H1 (cell line): ENCODE measurements at regions not wholly inside any gene's neighbourhood (a gene's known extent, or its start where the extent isn't known, plus 50 kb on each side); places are given as distances from the start of the nearest gene placed in this dataset.

Experiments used
- CTCF ChIA-PET: fragments of 300-600 bp; sonication (Branson Sonifier 250); formaldehyde crosslinking; loops from one replicate; lab custom pipeline; 2021; ENCODE audit not compliant: partially characterized antibody; lab: Charles Lee
- POLR2A ChIA-PET: fragments of 300-600 bp; sonication (Branson Sonifier 250); formaldehyde crosslinking; loops from one replicate; lab custom pipeline; 2021; ENCODE audit warnings: inconsistent platforms; ENCODE audit not compliant: partially characterized antibody; lab: Charles Lee
- DNase-seq, 2 experiments: peaks; one replicate each; pipeline versions ENCODE4 v3.0.0 to v3.0.0-alpha.2; 2010 to 2022; ENCODE audit warnings: low spot score in 2 of 2, low read depth in 1 of 2, mixed read lengths in 1 of 2
- FAIRE-seq: peaks from 2 replicates; lab custom pipeline; 2011; peaks lifted over from hg19 to GRCh38; lab: Jason Lieb, UNC
- H2AFZ ChIP-seq: 2 replicates; pipeline ENCODE4 v1.8.1; 2012; ENCODE audit warnings: low read length, inconsistent platforms
- H2AK5ac ChIP-seq: 2 replicates; pipeline ENCODE4 v1.6.1; 2013; ENCODE audit warnings: low read depth, low read length
- H2BK120ac ChIP-seq: replicated peaks from 2 replicates; pipeline ENCODE3; 2013; ENCODE audit warnings: low read depth, low read length, inconsistent platforms
- H2BK12ac ChIP-seq: 2 replicates; pipeline ENCODE4 v1.6.1; 2013; ENCODE audit warnings: low read depth, low read length
- H2BK15ac ChIP-seq: 2 replicates; pipeline ENCODE4 v1.6.1; 2013; ENCODE audit warnings: low read length
- H2BK20ac ChIP-seq: 2 replicates; pipeline ENCODE4 v1.6.1; 2013; ENCODE audit warnings: low read length
- H2BK5ac ChIP-seq: 2 replicates; pipeline ENCODE4 v1.6.1; 2013; ENCODE audit warnings: low read depth, low read length
- H3K14ac ChIP-seq: 2 replicates; pipeline ENCODE4 v1.6.1; 2013; ENCODE audit warnings: inconsistent platforms; ENCODE audit not compliant: insufficient read length
- H3K18ac ChIP-seq: 2 replicates; pipeline ENCODE4 v1.6.1; 2013; ENCODE audit warnings: low read length; ENCODE audit errors: extremely low read depth
- H3K23ac ChIP-seq: 2 replicates; pipeline ENCODE4 v1.6.1; 2013; ENCODE audit warnings: inconsistent platforms; ENCODE audit not compliant: insufficient read length
- H3K23me2 ChIP-seq: 2 replicates; pipeline ENCODE4 v1.6.1; 2013; ENCODE audit warnings: low read depth, low read length
- H3K27ac ChIP-seq: 2 replicates; pipeline ENCODE4 v1.6.1; 2011; ENCODE audit warnings: low read depth, low read length, inconsistent platforms
- H3K27me3 ChIP-seq, 4 experiments: replicated peaks in 1 of 4; 1 replicate in 1 of 4; 2 replicates in 3 of 4; pipeline versions ENCODE4 v1.6.1 to v1.8.1; 2011 to 2013; ENCODE audit warnings: low read length in 3 of 4, mild to moderate bottlenecking in 3 of 4, inconsistent platforms in 2 of 4, mixed read lengths in 2 of 4, moderate library complexity in 1 of 4; ENCODE audit not compliant: control insufficient read depth in 3 of 4, insufficient read depth in 3 of 4; ENCODE audit errors: extremely low read depth in 1 of 4
- H3K36me3 ChIP-seq, 4 experiments: 2 replicates each; pipeline versions ENCODE4 v1.6.1 to v1.8.1; 2011 to 2013; ENCODE audit warnings: mild to moderate bottlenecking in 4 of 4, low read length in 3 of 4, moderate library complexity in 2 of 4, control low read depth in 1 of 4, inconsistent platforms in 1 of 4; ENCODE audit not compliant: insufficient read depth in 4 of 4, control insufficient read depth in 2 of 4
- H3K4ac ChIP-seq: replicated peaks from 2 replicates; pipeline ENCODE3; 2013; ENCODE audit warnings: low read length, low read depth, mixed read lengths, inconsistent platforms; ENCODE audit not compliant: insufficient read length
- H3K4me1 ChIP-seq, 4 experiments: replicated peaks in 1 of 4; 1 replicate in 1 of 4; 2 replicates in 3 of 4; pipeline versions ENCODE4 v1.6.1 to v1.8.1; 2011 to 2013; ENCODE audit warnings: low read length in 3 of 4, inconsistent platforms in 2 of 4, mixed read lengths in 1 of 4; ENCODE audit not compliant: insufficient read depth in 4 of 4, control insufficient read depth in 3 of 4
- H3K4me2 ChIP-seq, 2 experiments: 2 replicates each; pipeline versions ENCODE4 v1.6.1 to v1.8.1; 2011 to 2013; ENCODE audit warnings: low read depth in 2 of 2, low read length in 2 of 2, control low read depth in 1 of 2, inconsistent platforms in 1 of 2, mild to moderate bottlenecking in 1 of 2; ENCODE audit not compliant: insufficient read depth in 1 of 2
- H3K4me3 ChIP-seq, 4 experiments: fragments of 200-600, 300-600 bp in 1 of 4; sonication (generic), shearing (Covaris generic), sonication (Bioruptor Twin) in 1 of 4; 2 replicates each; pipeline versions ENCODE4 v1.5.1 to v1.8.1; 2011 to 2016; ENCODE audit warnings: low read length in 4 of 4, low read depth in 3 of 4, control low read depth in 2 of 4, inconsistent platforms in 2 of 4, mild to moderate bottlenecking in 2 of 4, mixed read lengths in 1 of 4, moderate library complexity in 1 of 4; ENCODE audit not compliant: insufficient read depth in 2 of 4; ENCODE audit errors: extremely low read depth in 1 of 4
- H3K56ac ChIP-seq: replicated peaks from 2 replicates; pipeline ENCODE3; 2013; ENCODE audit warnings: low read depth, mild to moderate bottlenecking, mixed read lengths, low read length, inconsistent platforms; ENCODE audit not compliant: insufficient read length
- H3K79me1 ChIP-seq: 2 replicates; pipeline ENCODE4 v1.6.1; 2013; ENCODE audit warnings: low read depth, low read length, control low read depth
- H3K79me2 ChIP-seq, 2 experiments: 2 replicates each; pipeline versions ENCODE4 v1.6.1 to v1.8.1; 2012 to 2013; ENCODE audit warnings: low read length in 2 of 2, mild to moderate bottlenecking in 2 of 2, inconsistent platforms in 1 of 2; ENCODE audit not compliant: insufficient read depth in 2 of 2, control insufficient read depth in 1 of 2
- H3K9ac ChIP-seq, 4 experiments: replicated peaks in 1 of 4; 1 replicate in 1 of 4; 2 replicates in 3 of 4; pipeline versions ENCODE4 v1.6.1 to v1.8.1; 2011 to 2013; ENCODE audit warnings: low read depth in 3 of 4, low read length in 3 of 4, control low read depth in 2 of 4, mild to moderate bottlenecking in 2 of 4, moderate library complexity in 2 of 4, inconsistent platforms in 1 of 4; ENCODE audit errors: extremely low read depth in 1 of 4
- H3K9me3 ChIP-seq, 2 experiments: 2 replicates each; pipeline versions ENCODE4 v1.6.1 to v1.8.1; 2012 to 2013; ENCODE audit warnings: mild to moderate bottlenecking in 2 of 2, moderate library complexity in 2 of 2, control low read depth in 1 of 2, inconsistent platforms in 1 of 2, low read depth in 1 of 2, low read length in 1 of 2, mixed read lengths in 1 of 2; ENCODE audit not compliant: insufficient read depth in 2 of 2
- H4K20me1 ChIP-seq, 2 experiments: replicated peaks in 1 of 2; 2 replicates each; pipeline versions ENCODE3 to v1.8.1; 2011 to 2013; ENCODE audit warnings: inconsistent platforms in 2 of 2, low read length in 2 of 2, mild to moderate bottlenecking in 1 of 2; ENCODE audit not compliant: insufficient read depth in 2 of 2, control insufficient read depth in 1 of 2
- H4K5ac ChIP-seq: 2 replicates; pipeline ENCODE4 v1.6.1; 2013; ENCODE audit warnings: low read length, low read depth, mixed read lengths, inconsistent platforms; ENCODE audit not compliant: insufficient read length
- H4K8ac ChIP-seq: 2 replicates; pipeline ENCODE4 v1.8.0; 2013; ENCODE audit warnings: mild to moderate bottlenecking, moderate library complexity, low read length, inconsistent platforms; ENCODE audit not compliant: insufficient read depth; ENCODE audit errors: extremely low read depth
- H4K91ac ChIP-seq: replicated peaks from 2 replicates; pipeline ENCODE3; 2013; ENCODE audit warnings: low read length, mixed read lengths, inconsistent platforms; ENCODE audit not compliant: insufficient read length
- JUN ChIP-seq: IDR thresholded peaks from 2 replicates; pipeline ENCODE4 v1.6.1; 2011; ENCODE audit warnings: low read depth, mild to moderate bottlenecking, improper control_type of control experiment, low read length
- WGBS, 2 experiments: shearing (Covaris generic) in 1 of 2; methylation state at CpG; one replicate each; pipeline versions ENCODE4 v1.1.6 to v1.1.7; 2013 to 2015; ENCODE audit warnings: low lambda C conversion rate in 2 of 2, mixed read lengths in 2 of 2, inconsistent platforms in 1 of 2, low coverage in 1 of 2, missing lambda C conversion rate in 1 of 2; ENCODE audit not compliant: insufficient replicate concordance in 2 of 2, insufficient coverage in 1 of 2, insufficient read length in 1 of 2; ENCODE audit errors: extremely low coverage in 1 of 2, missing lambda C conversion rate in 1 of 2; 5-methylcytosine and 5-hydroxymethylcytosine counted together

GRCh38 chr1:198809247-198809646 lies 170.4 kb downstream of the PTPRC start:
- no peak overlapping the region for H2BK20ac ChIP-seq
- H3K9me3 ChIP-seq: peaks cover 11% of the 10 kb centered on the region in 2 experiments; a peak in 3 of 4 replicates
- H4K91ac ChIP-seq: no peak overlapping the region
- no peak overlapping the region for H3K4me2 ChIP-seq
- no peak overlapping the region for H2BK12ac ChIP-seq
- no peaks in the 10 kb centered on the region for H3K4me1 ChIP-seq
- no peak overlapping the region for H3K27ac ChIP-seq
- no peak overlapping the region for H2AFZ ChIP-seq
- no peak overlapping the region for H3K4me3 ChIP-seq
- H3K18ac ChIP-seq: no peak overlapping the region
- CTCF ChIA-PET: interaction anchor here (1.6 to 2.4 kb wide), 2 partner anchors 20 to 654 kb away, joined by 4 to 14 read pairs; no protein-coding TSS in a partner anchor
- no peaks in the 10 kb centered on the region for H3K23me2 ChIP-seq
- H2BK5ac ChIP-seq: no peak overlapping the region
- WGBS, 2 experiments: 76% methylated on average over 1 of the region's 1 CpG; no CpG with 5 or more reads in 1 of the 2 experiments
- no peak overlapping the region for H2BK15ac ChIP-seq
- H3K23ac ChIP-seq: no peak overlapping the region
- no peaks in the 10 kb centered on the region for H3K27me3 ChIP-seq
- no peaks in the 10 kb centered on the region for H3K79me1 ChIP-seq
- H3K36me3 ChIP-seq: no peaks in the 10 kb centered on the region; a peak in 1 of 8 replicates
- no peak overlapping the region for H3K9ac ChIP-seq
- no peak overlapping the region for H3K4ac ChIP-seq
- no peak overlapping the region for H2BK120ac ChIP-seq
- FAIRE-seq (no peak), DNase-seq (no peak)
- H4K20me1 ChIP-seq: no peaks in the 10 kb centered on the region
- no peak for TF ChIP-seq JUN
- H4K8ac ChIP-seq: no peak overlapping the region
- H2AK5ac ChIP-seq: no peak overlapping the region
- H3K14ac ChIP-seq: no peak overlapping the region
- H3K79me2 ChIP-seq: no peaks in the 10 kb centered on the region
- no peak overlapping the region for H4K5ac ChIP-seq
- no peak overlapping the region for H3K56ac ChIP-seq
- POLR2A ChIA-PET: no interaction called here
